GM12878 (cell line): ENCODE measurements at regions not wholly inside any gene's neighbourhood (a gene's known extent, or its start where the extent isn't known, plus 50 kb on each side); places are given as distances from the start of the nearest gene placed in this dataset.

ENCODE experiments used
- EP300 ChIP-seq, 2 experiments: fragments of 150-350 bp in 1 of 2; IDR thresholded peaks; 2 replicates each; pipeline ENCODE4 v1.6.1; 2011 to 2012; ENCODE audit warnings: low read depth in 2 of 2, low read length in 2 of 2, borderline replicate concordance in 1 of 2, improper control_type of control experiment in 1 of 2, inconsistent platforms in 1 of 2; ENCODE audit not compliant: control insufficient read depth in 1 of 2
- EZH2 ChIP-seq: IDR thresholded peaks from 2 replicates; pipeline ENCODE4 v1.6.1; 2012; ENCODE audit warnings: low read depth, mild to moderate bottlenecking, control low read depth, inconsistent platforms, low read length, borderline replicate concordance; ENCODE audit not compliant: control insufficient read depth
- GABPA ChIP-seq: IDR thresholded peaks from 2 replicates; pipeline ENCODE4 v1.6.1; 2014; ENCODE audit warnings: antibody characterized with exemption, low read depth, mild to moderate bottlenecking, inconsistent platforms
- HCFC1 ChIP-seq: fragments of 150-350 bp; IDR thresholded peaks from 2 replicates; pipeline ENCODE4 v1.6.1; 2014; ENCODE audit warnings: low read length
- IRF4 ChIP-seq: IDR thresholded peaks from 2 replicates; pipeline ENCODE4 v1.6.1; 2011; ENCODE audit warnings: low read depth, low read length
- KLF5 ChIP-seq: fragments of 450-650 bp; IDR thresholded peaks from 2 replicates; pipeline ENCODE4 v1.6.1; 2014; ENCODE audit warnings: mild to moderate bottlenecking; ENCODE audit not compliant: partially characterized antibody
- RAD21 ChIP-seq: IDR thresholded peaks from 2 replicates; pipeline ENCODE4 v1.6.1; 2011; ENCODE audit warnings: mild to moderate bottlenecking, low read depth, low read length, moderate library complexity; ENCODE audit not compliant: insufficient read depth
- RB1 ChIP-seq: fragments of 450-650 bp; formaldehyde crosslinking; IDR thresholded peaks from 2 replicates; pipeline ENCODE4 v1.6.1; 2017; ENCODE audit warnings: mild to moderate bottlenecking, borderline replicate concordance
- SMC3 ChIP-seq: IDR thresholded peaks from 2 replicates; pipeline ENCODE4 v1.6.1; 2011; ENCODE audit warnings: low read length, improper control_type of control experiment, borderline replicate concordance
- ZNF207 ChIP-seq: fragments of 450-650 bp; IDR thresholded peaks from 2 replicates; pipeline ENCODE4 v1.6.1; 2014; ENCODE audit warnings: antibody characterized with exemption, mild to moderate bottlenecking, borderline replicate concordance
- ZNF274 ChIP-seq: IDR thresholded peaks from one replicate; pipeline ENCODE4 v1.8.0; 2011; ENCODE audit not compliant: insufficient read length, insufficient read depth
- TF ChIP-seq, protein P1 (sequence below): fragments of 450-650 bp; IDR thresholded peaks from 2 replicates; pipeline ENCODE4 v1.6.1; 2016; ENCODE audit warnings: mild to moderate bottlenecking, moderate library complexity, borderline replicate concordance
- TF ChIP-seq, protein P2 (sequence below), 3 experiments: IDR thresholded peaks in 2 of 3; conservative IDR thresholded peaks in 1 of 3; 2 replicates each; pipeline ENCODE4 v1.5.1; 2011; ENCODE audit warnings: low read depth in 3 of 3, low read length in 3 of 3, mild to moderate bottlenecking in 3 of 3, control low read depth in 2 of 3, moderate library complexity in 2 of 3, inconsistent platforms in 1 of 3, mixed read lengths in 1 of 3; ENCODE audit not compliant: control insufficient read depth in 2 of 3, insufficient read depth in 1 of 3; ENCODE audit errors: extremely low read depth in 1 of 3
- TF ChIP-seq, protein P3 (sequence below): IDR thresholded peaks from 2 replicates; pipeline ENCODE4 v1.6.1; 2012; ENCODE audit warnings: low read depth, low read length, improper control_type of control experiment

DNA sequence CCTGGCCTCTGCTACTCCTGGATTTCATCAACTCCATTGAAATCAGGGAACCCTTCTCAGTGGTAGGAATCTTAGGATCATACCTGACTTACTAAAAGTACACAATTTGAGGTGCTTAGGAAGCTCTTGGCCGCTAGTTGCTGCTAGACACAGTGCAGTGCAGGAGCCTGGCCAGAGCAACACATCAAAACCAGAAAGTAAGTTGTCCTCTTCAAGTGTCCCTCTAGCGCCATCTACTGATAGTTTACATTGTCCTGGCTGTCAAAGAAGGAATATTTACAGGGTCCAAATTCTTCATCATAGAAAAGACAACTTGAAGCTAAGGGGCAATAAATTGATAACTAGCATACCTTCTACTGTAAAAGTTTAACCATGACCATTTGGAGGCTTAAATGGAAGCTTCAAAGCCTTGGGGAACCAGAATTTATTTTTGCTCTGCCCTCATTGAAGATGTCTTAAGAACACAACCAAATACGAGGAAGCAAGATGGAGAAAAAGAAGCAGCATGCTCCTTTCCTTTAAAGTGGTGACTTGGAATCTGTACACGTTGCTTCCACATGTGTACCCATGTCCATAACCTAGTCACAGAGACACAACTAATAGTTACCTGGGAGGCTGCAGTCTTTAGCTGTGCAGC lies 889.1 kb upstream of the GCFC2 start:
- TF ChIP-seq HCFC1 = no peak
- TF ChIP-seq, protein P1, sequence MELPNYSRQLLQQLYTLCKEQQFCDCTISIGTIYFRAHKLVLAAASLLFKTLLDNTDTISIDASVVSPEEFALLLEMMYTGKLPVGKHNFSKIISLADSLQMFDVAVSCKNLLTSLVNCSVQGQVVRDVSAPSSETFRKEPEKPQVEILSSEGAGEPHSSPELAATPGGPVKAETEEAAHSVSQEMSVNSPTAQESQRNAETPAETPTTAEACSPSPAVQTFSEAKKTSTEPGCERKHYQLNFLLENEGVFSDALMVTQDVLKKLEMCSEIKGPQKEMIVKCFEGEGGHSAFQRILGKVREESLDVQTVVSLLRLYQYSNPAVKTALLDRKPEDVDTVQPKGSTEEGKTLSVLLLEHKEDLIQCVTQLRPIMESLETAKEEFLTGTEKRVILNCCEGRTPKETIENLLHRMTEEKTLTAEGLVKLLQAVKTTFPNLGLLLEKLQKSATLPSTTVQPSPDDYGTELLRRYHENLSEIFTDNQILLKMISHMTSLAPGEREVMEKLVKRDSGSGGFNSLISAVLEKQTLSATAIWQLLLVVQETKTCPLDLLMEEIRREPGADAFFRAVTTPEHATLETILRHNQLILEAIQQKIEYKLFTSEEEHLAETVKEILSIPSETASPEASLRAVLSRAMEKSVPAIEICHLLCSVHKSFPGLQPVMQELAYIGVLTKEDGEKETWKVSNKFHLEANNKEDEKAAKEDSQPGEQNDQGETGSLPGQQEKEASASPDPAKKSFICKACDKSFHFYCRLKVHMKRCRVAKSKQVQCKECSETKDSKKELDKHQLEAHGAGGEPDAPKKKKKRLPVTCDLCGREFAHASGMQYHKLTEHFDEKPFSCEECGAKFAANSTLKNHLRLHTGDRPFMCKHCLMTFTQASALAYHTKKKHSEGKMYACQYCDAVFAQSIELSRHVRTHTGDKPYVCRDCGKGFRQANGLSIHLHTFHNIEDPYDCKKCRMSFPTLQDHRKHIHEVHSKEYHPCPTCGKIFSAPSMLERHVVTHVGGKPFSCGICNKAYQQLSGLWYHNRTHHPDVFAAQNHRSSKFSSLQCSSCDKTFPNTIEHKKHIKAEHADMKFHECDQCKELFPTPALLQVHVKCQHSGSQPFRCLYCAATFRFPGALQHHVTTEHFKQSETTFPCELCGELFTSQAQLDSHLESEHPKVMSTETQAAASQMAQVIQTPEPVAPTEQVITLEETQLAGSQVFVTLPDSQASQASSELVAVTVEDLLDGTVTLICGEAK = no peak
- TF ChIP-seq, protein P2, sequence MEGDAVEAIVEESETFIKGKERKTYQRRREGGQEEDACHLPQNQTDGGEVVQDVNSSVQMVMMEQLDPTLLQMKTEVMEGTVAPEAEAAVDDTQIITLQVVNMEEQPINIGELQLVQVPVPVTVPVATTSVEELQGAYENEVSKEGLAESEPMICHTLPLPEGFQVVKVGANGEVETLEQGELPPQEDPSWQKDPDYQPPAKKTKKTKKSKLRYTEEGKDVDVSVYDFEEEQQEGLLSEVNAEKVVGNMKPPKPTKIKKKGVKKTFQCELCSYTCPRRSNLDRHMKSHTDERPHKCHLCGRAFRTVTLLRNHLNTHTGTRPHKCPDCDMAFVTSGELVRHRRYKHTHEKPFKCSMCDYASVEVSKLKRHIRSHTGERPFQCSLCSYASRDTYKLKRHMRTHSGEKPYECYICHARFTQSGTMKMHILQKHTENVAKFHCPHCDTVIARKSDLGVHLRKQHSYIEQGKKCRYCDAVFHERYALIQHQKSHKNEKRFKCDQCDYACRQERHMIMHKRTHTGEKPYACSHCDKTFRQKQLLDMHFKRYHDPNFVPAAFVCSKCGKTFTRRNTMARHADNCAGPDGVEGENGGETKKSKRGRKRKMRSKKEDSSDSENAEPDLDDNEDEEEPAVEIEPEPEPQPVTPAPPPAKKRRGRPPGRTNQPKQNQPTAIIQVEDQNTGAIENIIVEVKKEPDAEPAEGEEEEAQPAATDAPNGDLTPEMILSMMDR (IDR thresholded peaks at IDR 0.05 in 2 of 3, conservative IDR thresholded peaks at IDR 0.05 in 1 of 3; ENCODE audit: control insufficient read depth in 2 of 3, extremely low read depth in 1 of 3, insufficient read depth in 1 of 3, low read depth in 3 of 3, low read length in 3 of 3) = peak; percentile 77 to 93 (median 84)
- TF ChIP-seq SMC3 = peak; percentile 86
- TF ChIP-seq, protein P3, sequence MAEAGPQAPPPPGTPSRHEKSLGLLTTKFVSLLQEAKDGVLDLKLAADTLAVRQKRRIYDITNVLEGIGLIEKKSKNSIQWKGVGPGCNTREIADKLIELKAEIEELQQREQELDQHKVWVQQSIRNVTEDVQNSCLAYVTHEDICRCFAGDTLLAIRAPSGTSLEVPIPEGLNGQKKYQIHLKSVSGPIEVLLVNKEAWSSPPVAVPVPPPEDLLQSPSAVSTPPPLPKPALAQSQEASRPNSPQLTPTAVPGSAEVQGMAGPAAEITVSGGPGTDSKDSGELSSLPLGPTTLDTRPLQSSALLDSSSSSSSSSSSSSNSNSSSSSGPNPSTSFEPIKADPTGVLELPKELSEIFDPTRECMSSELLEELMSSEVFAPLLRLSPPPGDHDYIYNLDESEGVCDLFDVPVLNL = no peak
- TF ChIP-seq KLF5 = no peak
- TF ChIP-seq ZNF274 = no peak
- TF ChIP-seq EZH2 = no peak
- TF ChIP-seq ZNF207 = no peak
- peak; percentile 89 for TF ChIP-seq RAD21
- TF ChIP-seq RB1 = no peak
- 0 out of 2 replicates have a peak, but pooled peaks have one; percentile 37 for TF ChIP-seq IRF4
- TF ChIP-seq GABPA = no peak
- TF ChIP-seq EP300 (IDR thresholded peaks at IDR 0.05; ENCODE audit: borderline replicate concordance in 1 of 2, control insufficient read depth in 1 of 2, low read depth in 2 of 2, low read length in 2 of 2) = no peak
